Ascending aorta (tissue), 2 donors: ENCODE measurements at regions not wholly inside any gene's neighbourhood (a gene's known extent, or its start where the extent isn't known, plus 50 kb on each side); places are given as distances from the start of the nearest gene placed in this dataset.

Experiments
- DNase-seq, 2 donors: peaks; one replicate each; pipeline ENCODE4 v3.0.0-alpha.2; 2019; ENCODE audit warnings: low spot score in 2 of 2
- H3K27ac ChIP-seq, 2 donors: fragments of 200-600 bp; sonication (generic); one replicate each; pipeline ENCODE4 v1.5.1; 2016 to 2017; ENCODE audit warnings: mild to moderate bottlenecking in 1 of 2
- H3K27me3 ChIP-seq: fragments of 200-600 bp; sonication (generic); one replicate; pipeline ENCODE4 v1.5.1; 2017
- H3K36me3 ChIP-seq, 2 donors: fragments of 200-600 bp; sonication (generic); one replicate each; pipeline ENCODE4 v1.5.1; 2016
- H3K4me1 ChIP-seq, 2 donors: fragments of 200-600 bp; sonication (generic); one replicate each; pipeline ENCODE4 v1.5.1; 2016 to 2017; ENCODE audit warnings: mild to moderate bottlenecking in 1 of 2
- H3K4me3 ChIP-seq, 2 donors: fragments of 200-600 bp; sonication (generic); one replicate each; pipeline ENCODE4 v1.5.1; 2016 to 2017; ENCODE audit warnings: mild to moderate bottlenecking in 1 of 2
- H3K9me3 ChIP-seq, 2 donors: fragments of 200-600 bp; sonication (generic); one replicate each; pipeline ENCODE4 v1.5.1; 2016
- CTCF ChIP-seq, 3 experiments: fragments of 200-600 bp in 2 of 3; fragments of 450-650 bp in 1 of 3; sonication (generic) in 2 of 3; IDR thresholded peaks; one replicate each; pipeline ENCODE4 v1.5.1; 2016 to 2019; ENCODE audit warnings: antibody characterized with exemption in 3 of 3, mild to moderate bottlenecking in 1 of 3, moderate library complexity in 1 of 3
- intact Hi-C: fragments of 100-400 bp; cut with DNase I; formaldehyde crosslinking; loops from one replicate; pipeline ENCODE4 v1.15.1; 2023

- intact Hi-C loops: no loop called here
- Histone ChIP-seq H3K36me3 (no peaks in the 10 kb centered on the region), H3K9me3 (no peaks in the 10 kb centered on the region), H3K4me3 (no peak overlapping the region), H3K27ac (no peak overlapping the region), H3K4me1 (no peaks in the 10 kb centered on the region), H3K27me3 (no peaks in the 10 kb centered on the region)
- no peak for DNase-seq
- TF ChIP-seq CTCF (IDR thresholded peaks at IDR 0.05): no peak
These were observed 223.5 kb downstream of the GPD2 start for GRCh38 chr2:156659694-156660093.

DNA sequence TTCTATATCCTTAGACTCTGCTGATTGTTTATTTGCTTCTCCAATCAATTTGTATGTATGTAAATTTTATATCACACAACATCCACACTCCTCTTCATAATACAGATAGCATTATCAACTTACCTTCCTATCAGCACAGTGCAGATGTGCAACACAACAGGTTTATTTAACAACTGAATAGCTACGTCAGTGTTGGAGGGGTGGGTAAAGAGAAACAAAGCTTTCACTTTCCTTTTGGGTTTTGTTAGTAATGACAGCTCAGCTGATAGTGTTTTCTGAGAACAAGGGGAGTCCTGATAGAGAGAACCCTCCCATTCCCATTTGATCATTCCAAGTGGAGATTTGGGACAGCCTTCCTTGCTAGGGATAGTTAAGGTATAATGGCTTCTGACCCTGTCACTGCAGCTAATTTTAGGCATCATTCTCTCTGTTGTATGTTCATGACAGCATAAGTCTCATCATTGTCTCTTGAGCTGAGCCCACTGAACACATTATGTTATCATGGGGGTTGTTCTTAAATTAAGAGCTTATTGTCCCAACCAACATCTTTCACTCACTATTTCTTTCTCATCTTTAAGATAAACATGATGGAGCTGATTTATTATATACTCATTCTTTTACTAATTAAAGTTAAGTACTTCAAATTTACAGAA, 227.7 kb downstream of the GPD2 start:
- DNase-seq: no peak
- intact Hi-C loops: no loop called here

DNA sequence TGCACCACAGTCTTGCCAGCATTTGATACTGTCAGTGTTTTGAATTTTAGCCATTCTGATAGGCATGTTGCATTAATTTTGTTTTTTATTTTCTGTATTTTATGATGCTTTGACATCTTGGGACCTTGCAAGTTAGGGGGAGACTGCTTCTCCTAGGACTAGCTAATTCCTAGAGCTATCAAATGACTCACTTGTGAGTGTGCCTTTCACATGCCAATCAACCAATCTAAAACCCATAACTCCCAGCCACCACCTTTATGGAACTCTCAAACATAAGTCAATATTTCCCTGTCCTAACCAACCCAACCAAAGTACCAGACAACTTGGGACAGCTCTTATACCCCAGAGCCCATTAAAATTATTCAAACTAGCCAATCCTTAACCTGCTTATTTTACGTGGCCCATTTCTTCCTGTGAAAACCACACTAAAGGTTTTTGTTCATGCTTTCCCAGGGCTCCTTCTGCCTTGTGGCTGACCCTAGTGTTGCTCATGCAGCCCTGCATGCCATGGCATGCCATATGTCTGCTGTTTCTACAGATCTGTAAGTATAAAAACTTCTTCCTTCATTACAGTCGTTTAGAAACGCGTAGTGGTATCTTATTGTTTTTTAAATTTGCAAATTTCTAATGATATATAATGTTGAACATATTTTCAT, 230.1 kb downstream of the GPD2 start:
- H3K27me3 ChIP-seq: no peaks in the 10 kb centered on the region
- no peaks in the 10 kb centered on the region for H3K4me1 ChIP-seq
- no peaks in the 10 kb centered on the region for H3K36me3 ChIP-seq
- intact Hi-C loops: no loop called here
- H3K27ac ChIP-seq: no peak overlapping the region
- no peak for TF ChIP-seq CTCF (IDR thresholded peaks at IDR 0.05)
- DNase-seq: no peak
- H3K9me3 ChIP-seq: no peaks in the 10 kb centered on the region
- H3K4me3 ChIP-seq: no peak overlapping the region

More for the DNA sequence above, 227.7 kb downstream of the GPD2 start:
- no peak overlapping the region for H3K27ac ChIP-seq
- no peak for TF ChIP-seq CTCF (IDR thresholded peaks at IDR 0.05)
- no peaks in the 10 kb centered on the region for H3K27me3 ChIP-seq
- H3K36me3 ChIP-seq: no peaks in the 10 kb centered on the region
- H3K9me3 ChIP-seq: no peaks in the 10 kb centered on the region
- no peak overlapping the region for H3K4me3 ChIP-seq
- no peaks in the 10 kb centered on the region for H3K4me1 ChIP-seq

GRCh38 chr2:156670104-156670503, 233.9 kb downstream of the GPD2 start:
- Histone ChIP-seq H3K9me3 (no peaks in the 10 kb centered on the region), H3K27me3 (no peaks in the 10 kb centered on the region), H3K27ac (no peak overlapping the region), H3K4me1 (no peaks in the 10 kb centered on the region), H3K4me3 (no peak overlapping the region), H3K36me3 (no peaks in the 10 kb centered on the region)
- no peak for TF ChIP-seq CTCF (IDR thresholded peaks at IDR 0.05)
- DNase-seq: no peak
- intact Hi-C loops: no loop called here

DNA sequence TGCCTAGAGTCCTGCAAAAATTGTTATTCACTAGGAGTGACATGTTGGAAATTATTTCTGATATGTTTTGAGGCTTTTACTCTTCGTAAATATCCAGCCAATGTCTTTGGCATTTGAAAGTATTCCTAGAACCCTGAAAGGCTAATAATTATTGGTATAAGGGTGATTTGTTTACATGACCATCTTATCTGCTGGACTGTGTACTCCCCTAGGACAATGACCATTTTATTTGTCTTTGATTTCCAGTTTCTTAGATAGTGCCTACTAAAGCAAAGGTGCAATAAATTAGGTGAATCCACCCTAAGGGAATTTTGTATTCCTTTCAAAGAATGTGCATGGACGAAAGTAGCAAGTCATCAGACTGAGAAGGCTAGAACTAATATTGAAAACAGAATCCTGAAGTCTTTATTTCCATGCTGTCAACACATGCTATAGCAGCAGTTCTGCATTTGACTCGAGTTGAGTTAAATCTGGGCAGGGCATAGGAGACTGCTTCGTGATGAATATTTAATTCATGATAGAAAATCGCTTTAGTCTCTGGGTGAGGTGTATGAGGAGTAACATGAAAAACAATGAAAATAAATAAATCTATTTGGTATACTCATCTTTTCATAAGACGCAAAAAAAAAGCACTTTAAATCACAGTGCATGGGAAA, 235.7 kb downstream of the GPD2 start:
- H3K4me3 ChIP-seq: no peak overlapping the region
- no peaks in the 10 kb centered on the region for H3K4me1 ChIP-seq
- H3K36me3 ChIP-seq: no peaks in the 10 kb centered on the region
- H3K9me3 ChIP-seq: no peaks in the 10 kb centered on the region
- intact Hi-C loops: no loop called here
- H3K27ac ChIP-seq: no peak overlapping the region
- no peak for TF ChIP-seq CTCF (IDR thresholded peaks at IDR 0.05)
- H3K27me3 ChIP-seq: no peaks in the 10 kb centered on the region
- no peak for DNase-seq
